Ovary (tissue), 7 donors: ENCODE measurements at regions not wholly inside any gene's neighbourhood (a gene's known extent, or its start where the extent isn't known, plus 50 kb on each side); places are given as distances from the start of the nearest gene placed in this dataset.

Experiments
- DNase-seq, 5 donors: peaks; one replicate each; pipeline ENCODE4 v3.0.0-alpha.2; 2019 to 2020
- H3K27ac ChIP-seq, 2 donors: fragments of 200-600 bp; one replicate each; pipeline versions ENCODE4 v1.5.1 to v1.8.0; 2019 to 2022
- H3K27me3 ChIP-seq: fragments of 200-600 bp; one replicate; pipeline ENCODE4 v1.8.0; 2022
- H3K36me3 ChIP-seq: fragments of 200-600 bp; sonication (generic); one replicate; pipeline ENCODE4 v1.5.1; 2019
- H3K4me1 ChIP-seq: one replicate; pipeline ENCODE4 v1.8.1; 2013; ENCODE audit warnings: mild to moderate bottlenecking, moderate library complexity; ENCODE audit not compliant: insufficient read depth
- H3K4me3 ChIP-seq: fragments of 200-600 bp; sonication (generic); one replicate; pipeline ENCODE4 v1.5.1; 2017
- H3K9me3 ChIP-seq, 2 donors: fragments of 200-600 bp in 1 of 2; sonication (generic) in 1 of 2; one replicate each; pipeline versions ENCODE4 v1.5.1 to v1.8.1; 2013 to 2019; ENCODE audit warnings: mild to moderate bottlenecking in 1 of 2, moderate library complexity in 1 of 2
- CTCF ChIP-seq, 3 donors: fragments of 450-650 bp in 2 of 3; fragments of 200-600 bp in 1 of 3; IDR thresholded peaks; one replicate each; pipeline versions ENCODE4 v1.5.1 to v1.8.0; 2016 to 2022; ENCODE audit warnings: antibody characterized with exemption in 3 of 3, mild to moderate bottlenecking in 1 of 3
- EP300 ChIP-seq: sonication (generic); formaldehyde crosslinking; IDR thresholded peaks from one replicate; pipeline ENCODE4 v1.6.1; 2017; ENCODE audit warnings: antibody characterized with exemption
- POLR2A ChIP-seq: fragments of 450-650 bp; IDR thresholded peaks from one replicate; pipeline ENCODE4 v1.6.1; 2017; ENCODE audit warnings: antibody characterized with exemption, mild to moderate bottlenecking, moderate library complexity
- whole genome bisulfite sequencing, 3 donors: extraction: QIAGEN DNeasy Blood & Tissue Kit in 1 of 3; methylation state at CpG; one replicate each; pipeline versions ENCODE4 v1.1.5 to v1.1.7; 2013 to 2017; 5-methylcytosine and 5-hydroxymethylcytosine counted together
- intact Hi-C, 4 donors: fragments of 100-400 bp; cut with DNase I; formaldehyde crosslinking; loops; one replicate each; pipeline versions ENCODE4 v1.11.0 to v1.15.1; 2022 to 2023
- donor health status: DM: no; HTN: no; CAD: no; lungs with moderate emphysema.
- donor health status: DM: no; HTN: no; CAD: no.
- donor health status: Bipolar disorder and iron deficiency.
- donor health status: DM: no; HTN: no; CAD: no.
- donor health status: DM: yes; HTN: yes; CAD: no.

- no peaks in the 10 kb centered on the region for H3K9me3 ChIP-seq
- no peaks in the 10 kb centered on the region for H3K36me3 ChIP-seq
- no peaks in the 10 kb centered on the region for H3K4me1 ChIP-seq
- H3K4me3 ChIP-seq, result no peak overlapping the region
- whole genome bisulfite sequencing, 3 donors, result 86 to 93% (median 87%) methylated on average over 4 of the region's 4 CpGs
- no peaks in the 10 kb centered on the region for H3K27me3 ChIP-seq
- TF ChIP-seq EP300, result no peak
- no peak for TF ChIP-seq CTCF (IDR thresholded peaks at IDR 0.05)
- TF ChIP-seq POLR2A, result no peak
- DNase-seq, result no peak
- intact Hi-C loops, result no loop called here
- no peak overlapping the region for H3K27ac ChIP-seq
Measured at GRCh38 chr4:142913461-142914030, 67.4 kb upstream of the INPP4B start.

- WGBS, 3 donors, result 79 to 82% (median 80%) methylated on average over 4 of the region's 4 CpGs
- no peak for TF ChIP-seq CTCF (IDR thresholded peaks at IDR 0.05)
- no peak for TF ChIP-seq EP300
- no peak for TF ChIP-seq POLR2A
Measured at GRCh38 chr4:142917678-142918077, 71.6 kb upstream of the INPP4B start.

DNA sequence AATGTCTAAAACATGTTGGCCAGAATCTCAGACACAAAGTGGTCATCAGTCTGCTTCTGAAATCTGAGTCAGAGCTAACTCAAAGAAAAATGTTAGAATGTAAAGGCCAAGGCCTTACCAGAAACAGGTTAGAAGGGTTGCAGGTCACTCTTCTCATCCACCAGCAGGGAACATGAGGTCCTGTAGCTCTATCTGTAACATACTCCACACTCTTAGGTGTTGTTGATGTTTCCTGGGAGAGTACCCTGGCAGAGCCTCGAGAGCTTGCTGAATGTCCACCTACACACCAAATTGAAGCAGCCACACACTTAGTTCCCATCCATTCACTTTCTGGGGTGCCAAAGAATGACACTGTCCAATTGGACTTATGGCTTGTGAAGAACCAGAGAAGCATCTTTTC lies 76.6 kb upstream of the INPP4B start:
- 67 to 90% (median 86%) methylated on average over 1 of the region's 1 CpG for WGBS, 3 donors
- Histone ChIP-seq H3K27ac (no peak overlapping the region), H3K4me1 (peaks cover 5% of the 10 kb centered on the region), H3K4me3 (no peak overlapping the region), H3K27me3 (no peaks in the 10 kb centered on the region), H3K9me3 (no peaks in the 10 kb centered on the region), H3K36me3 (no peaks in the 10 kb centered on the region)
- TF ChIP-seq CTCF (IDR thresholded peaks at IDR 0.05) (no peak), EP300 (no peak), POLR2A (no peak)
- DNase-seq, result no peak
- intact Hi-C loops, result no loop called here

More at GRCh38 chr4:142917678-142918077, 71.6 kb upstream of the INPP4B start:
- Histone ChIP-seq H3K36me3 (no peaks in the 10 kb centered on the region), H3K4me1 (no peaks in the 10 kb centered on the region), H3K9me3 (no peaks in the 10 kb centered on the region), H3K27ac (no peak overlapping the region), H3K4me3 (no peak overlapping the region), H3K27me3 (no peaks in the 10 kb centered on the region)
- intact Hi-C loops, result no loop called here
- DNase-seq, result no peak

DNA sequence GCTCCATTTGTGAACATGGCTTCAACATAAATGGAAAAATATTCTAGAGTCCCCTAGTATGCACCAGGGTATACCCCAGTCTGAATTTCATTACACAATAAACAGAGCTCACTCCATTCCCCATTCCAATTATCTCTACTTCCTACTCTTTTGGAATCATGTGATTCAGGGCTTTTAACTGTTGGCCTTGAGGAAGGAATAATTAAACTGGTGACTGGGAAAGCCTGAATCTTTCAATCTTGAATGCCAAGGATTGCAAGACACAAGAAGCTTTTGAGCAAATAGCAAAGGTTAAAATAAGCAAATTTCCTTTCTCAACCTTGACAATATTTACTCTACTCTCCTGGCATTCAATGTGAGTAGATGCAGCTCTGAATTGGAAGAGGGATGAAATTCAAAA lies 77.5 kb upstream of the INPP4B start:
- TF ChIP-seq EP300 (no peak), CTCF (IDR thresholded peaks at IDR 0.05) (no peak), POLR2A (no peak)
- DNase-seq, result no peak
- intact Hi-C loops, result no loop called here
- H3K27me3 ChIP-seq, result no peaks in the 10 kb centered on the region
- H3K4me3 ChIP-seq, result no peak overlapping the region
- H3K36me3 ChIP-seq, result no peaks in the 10 kb centered on the region
- no peak overlapping the region for H3K27ac ChIP-seq
- H3K4me1 ChIP-seq, result peaks cover 5% of the 10 kb centered on the region
- H3K9me3 ChIP-seq, result no peaks in the 10 kb centered on the region
